ENCODE measurements at regions not wholly inside any gene's neighbourhood (a gene's known extent, or its start where the extent isn't known, plus 50 kb on each side); places are given as distances from the start of the nearest gene placed in this dataset.

DNA sequence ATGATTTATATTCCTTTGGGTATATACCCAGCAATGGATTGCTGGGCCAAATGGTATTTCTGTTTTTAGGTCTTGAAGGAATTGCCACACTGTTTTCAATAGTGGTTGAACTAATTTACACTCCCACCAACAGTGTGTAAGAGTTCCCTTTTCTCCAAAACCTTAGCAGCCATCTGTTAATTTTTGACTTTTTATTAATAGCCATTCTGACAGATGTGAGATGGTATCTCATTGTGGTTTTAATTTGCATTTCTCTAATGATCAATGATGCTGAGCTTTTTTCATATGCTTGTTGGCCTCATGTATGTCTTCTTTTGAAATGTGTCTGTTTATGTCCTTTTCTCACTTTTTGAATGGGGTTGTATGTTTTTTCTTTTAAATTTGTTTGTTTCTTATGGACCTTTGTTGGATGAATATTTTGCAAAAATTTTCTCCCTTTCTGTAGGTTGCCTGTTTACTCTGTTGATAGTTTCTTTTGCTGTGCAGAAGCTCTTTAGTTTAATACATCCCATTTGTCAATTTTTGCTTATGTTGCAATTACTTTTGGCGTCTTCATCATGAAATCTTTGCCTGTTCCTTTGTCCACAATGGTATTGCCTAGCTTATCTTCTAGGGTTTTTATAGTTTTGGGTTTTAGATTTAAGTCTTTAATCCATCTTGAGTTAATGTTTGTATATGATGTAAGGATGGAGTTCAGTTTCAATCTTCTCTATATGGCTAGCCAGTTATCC is 119.7 kb upstream of the XIRP2 start (continued):
- TF ChIP-seq, protein P1, sequence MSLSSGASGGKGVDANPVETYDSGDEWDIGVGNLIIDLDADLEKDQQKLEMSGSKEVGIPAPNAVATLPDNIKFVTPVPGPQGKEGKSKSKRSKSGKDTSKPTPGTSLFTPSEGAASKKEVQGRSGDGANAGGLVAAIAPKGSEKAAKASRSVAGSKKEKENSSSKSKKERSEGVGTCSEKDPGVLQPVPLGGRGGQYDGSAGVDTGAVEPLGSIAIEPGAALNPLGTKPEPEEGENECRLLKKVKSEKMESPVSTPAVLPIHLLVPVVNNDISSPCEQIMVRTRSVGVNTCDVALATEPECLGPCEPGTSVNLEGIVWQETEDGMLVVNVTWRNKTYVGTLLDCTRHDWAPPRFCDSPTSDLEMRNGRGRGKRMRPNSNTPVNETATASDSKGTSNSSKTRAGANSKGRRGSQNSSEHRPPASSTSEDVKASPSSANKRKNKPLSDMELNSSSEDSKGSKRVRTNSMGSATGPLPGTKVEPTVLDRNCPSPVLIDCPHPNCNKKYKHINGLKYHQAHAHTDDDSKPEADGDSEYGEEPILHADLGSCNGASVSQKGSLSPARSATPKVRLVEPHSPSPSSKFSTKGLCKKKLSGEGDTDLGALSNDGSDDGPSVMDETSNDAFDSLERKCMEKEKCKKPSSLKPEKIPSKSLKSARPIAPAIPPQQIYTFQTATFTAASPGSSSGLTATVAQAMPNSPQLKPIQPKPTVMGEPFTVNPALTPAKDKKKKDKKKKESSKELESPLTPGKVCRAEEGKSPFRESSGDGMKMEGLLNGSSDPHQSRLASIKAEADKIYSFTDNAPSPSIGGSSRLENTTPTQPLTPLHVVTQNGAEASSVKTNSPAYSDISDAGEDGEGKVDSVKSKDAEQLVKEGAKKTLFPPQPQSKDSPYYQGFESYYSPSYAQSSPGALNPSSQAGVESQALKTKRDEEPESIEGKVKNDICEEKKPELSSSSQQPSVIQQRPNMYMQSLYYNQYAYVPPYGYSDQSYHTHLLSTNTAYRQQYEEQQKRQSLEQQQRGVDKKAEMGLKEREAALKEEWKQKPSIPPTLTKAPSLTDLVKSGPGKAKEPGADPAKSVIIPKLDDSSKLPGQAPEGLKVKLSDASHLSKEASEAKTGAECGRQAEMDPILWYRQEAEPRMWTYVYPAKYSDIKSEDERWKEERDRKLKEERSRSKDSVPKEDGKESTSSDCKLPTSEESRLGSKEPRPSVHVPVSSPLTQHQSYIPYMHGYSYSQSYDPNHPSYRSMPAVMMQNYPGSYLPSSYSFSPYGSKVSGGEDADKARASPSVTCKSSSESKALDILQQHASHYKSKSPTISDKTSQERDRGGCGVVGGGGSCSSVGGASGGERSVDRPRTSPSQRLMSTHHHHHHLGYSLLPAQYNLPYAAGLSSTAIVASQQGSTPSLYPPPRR (CRISPR knock-in tag; IDR thresholded peaks at IDR 0.05; ENCODE audit: borderline replicate concordance) = no peak
- TF ChIP-seq ZNF134 (CRISPR knock-in tag; conservative IDR thresholded peaks at IDR 0.05) (no peak), CC2D1A (IDR thresholded peaks at IDR 0.05) (no peak), RNF2 (IDR thresholded peaks at IDR 0.05) (no peak), MAFF (IDR thresholded peaks at IDR 0.05; ENCODE audit: low read length) (peak; percentile 54), MAFG (tag; conservative IDR thresholded peaks at IDR 0.05) (peak; percentile 46; the same call in 1 of the 2 replicates), PCBP1 (IDR thresholded peaks at IDR 0.05; ENCODE audit: low read depth, low read length, poor library complexity, severe bottlenecking) (no peak), ZNF431 (CRISPR knock-in tag; IDR thresholded peaks at IDR 0.05) (no peak), ZFPM2 (CRISPR knock-in tag; IDR thresholded peaks at IDR 0.05) (no peak), KLF10 (CRISPR knock-in tag; IDR thresholded peaks at IDR 0.05) (no peak), SMAD3 (CRISPR knock-in tag; conservative IDR thresholded peaks at IDR 0.05) (no peak), ETV5 (CRISPR knock-in tag; IDR thresholded peaks at IDR 0.05; ENCODE audit: low read depth) (no peak), GTF2F1 (IDR thresholded peaks at IDR 0.05; ENCODE audit: low read depth, low read length) (no peak), MECOM (CRISPR knock-in tag; IDR thresholded peaks at IDR 0.05) (no peak), C11orf30 (IDR thresholded peaks at IDR 0.05; ENCODE audit: low read depth) (0 out of 2 replicates have a peak, but pooled peaks have one; percentile 26), ETS2 (tag; IDR thresholded peaks at IDR 0.05; ENCODE audit: borderline replicate concordance, poor library complexity, severe bottlenecking) (no peak), HIVEP1 (CRISPR knock-in tag; IDR thresholded peaks at IDR 0.05) (no peak), ZNF551 (CRISPR knock-in tag; IDR thresholded peaks at IDR 0.05) (no peak)
- TF ChIP-seq, protein P2, sequence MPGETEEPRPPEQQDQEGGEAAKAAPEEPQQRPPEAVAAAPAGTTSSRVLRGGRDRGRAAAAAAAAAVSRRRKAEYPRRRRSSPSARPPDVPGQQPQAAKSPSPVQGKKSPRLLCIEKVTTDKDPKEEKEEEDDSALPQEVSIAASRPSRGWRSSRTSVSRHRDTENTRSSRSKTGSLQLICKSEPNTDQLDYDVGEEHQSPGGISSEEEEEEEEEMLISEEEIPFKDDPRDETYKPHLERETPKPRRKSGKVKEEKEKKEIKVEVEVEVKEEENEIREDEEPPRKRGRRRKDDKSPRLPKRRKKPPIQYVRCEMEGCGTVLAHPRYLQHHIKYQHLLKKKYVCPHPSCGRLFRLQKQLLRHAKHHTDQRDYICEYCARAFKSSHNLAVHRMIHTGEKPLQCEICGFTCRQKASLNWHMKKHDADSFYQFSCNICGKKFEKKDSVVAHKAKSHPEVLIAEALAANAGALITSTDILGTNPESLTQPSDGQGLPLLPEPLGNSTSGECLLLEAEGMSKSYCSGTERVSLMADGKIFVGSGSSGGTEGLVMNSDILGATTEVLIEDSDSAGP (CRISPR knock-in tag; IDR thresholded peaks at IDR 0.05) = no peak
- TF ChIP-seq, protein P3, sequence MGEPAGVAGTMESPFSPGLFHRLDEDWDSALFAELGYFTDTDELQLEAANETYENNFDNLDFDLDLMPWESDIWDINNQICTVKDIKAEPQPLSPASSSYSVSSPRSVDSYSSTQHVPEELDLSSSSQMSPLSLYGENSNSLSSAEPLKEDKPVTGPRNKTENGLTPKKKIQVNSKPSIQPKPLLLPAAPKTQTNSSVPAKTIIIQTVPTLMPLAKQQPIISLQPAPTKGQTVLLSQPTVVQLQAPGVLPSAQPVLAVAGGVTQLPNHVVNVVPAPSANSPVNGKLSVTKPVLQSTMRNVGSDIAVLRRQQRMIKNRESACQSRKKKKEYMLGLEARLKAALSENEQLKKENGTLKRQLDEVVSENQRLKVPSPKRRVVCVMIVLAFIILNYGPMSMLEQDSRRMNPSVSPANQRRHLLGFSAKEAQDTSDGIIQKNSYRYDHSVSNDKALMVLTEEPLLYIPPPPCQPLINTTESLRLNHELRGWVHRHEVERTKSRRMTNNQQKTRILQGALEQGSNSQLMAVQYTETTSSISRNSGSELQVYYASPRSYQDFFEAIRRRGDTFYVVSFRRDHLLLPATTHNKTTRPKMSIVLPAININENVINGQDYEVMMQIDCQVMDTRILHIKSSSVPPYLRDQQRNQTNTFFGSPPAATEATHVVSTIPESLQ (CRISPR knock-in tag; IDR thresholded peaks at IDR 0.05) = no peak

Measured in K562 (cell line).